ENCODE measurements at regions not wholly inside any gene's neighbourhood (a gene's known extent, or its start where the extent isn't known, plus 50 kb on each side); places are given as distances from the start of the nearest gene placed in this dataset.

GRCh38 chr6:170150590-170150945 lies 140.3 kb downstream of the DLL1 start:
- peaks cover 0 to 10% of the 10 kb centered on the region in 2 donors for H3K27me3 Mint-ChIP-seq
- DNase-seq: no peak
- H3K9me3 Mint-ChIP-seq: no peaks in the 10 kb centered on the region
- H3K27ac ChIP-seq (ENCODE audit: low read depth, low read length): no peak overlapping the region
- no peaks in the 10 kb centered on the region for H3K27me3 ChIP-seq (ENCODE audit: insufficient read depth, low read length, poor library complexity, severe bottlenecking)
- no peaks in the 10 kb centered on the region for H3K9me3 ChIP-seq (ENCODE audit: low read length)
- no peak overlapping the region for H3K4me3 ChIP-seq (ENCODE audit: low read length)
- H3K36me3 Mint-ChIP-seq: no peaks in the 10 kb centered on the region
- H3K4me3 Mint-ChIP-seq: no peak overlapping the region
- ChIA-PET CTCF (no interaction called here), POLR2A (no interaction called here)
- H3K27ac Mint-ChIP-seq: peak overlapping the region in 3 of 8 donors; percentile 29 to 79 (median 40)
- H3K4me1 Mint-ChIP-seq: peaks cover 39 to 57% (median 39%) of the 10 kb centered on the region in 3 donors
- H3K4me1 ChIP-seq (ENCODE audit: insufficient read depth, low read length): peaks cover 37% of the 10 kb centered on the region
- H3K36me3 ChIP-seq (ENCODE audit: insufficient read depth, low read length): no peaks in the 10 kb centered on the region

GRCh38 chr6:170149681-170150589 lies 140.9 kb downstream of the DLL1 start:
- POLR2A ChIA-PET: no interaction called here

GRCh38 chr6:170148709-170149470 lies 142.0 kb downstream of the DLL1 start:
- DNase-seq: no peak
- peak overlapping the region; percentile 79 to 94 (median 86) for H3K4me3 Mint-ChIP-seq
- peaks cover 0 to 7% (median 0%) of the 10 kb centered on the region in 3 donors for H3K36me3 Mint-ChIP-seq
- peaks cover 51% of the 10 kb centered on the region for H3K4me1 ChIP-seq (ENCODE audit: insufficient read depth, low read length)
- POLR2A ChIA-PET: interaction anchor here (2.5 kb wide), 1 partner anchor 60 kb away, joined by 40 read pairs; no protein-coding TSS in a partner anchor
- H3K27ac Mint-ChIP-seq: peak overlapping the region; percentile 29 to 97 (median 91)
- H3K27ac ChIP-seq (ENCODE audit: low read depth, low read length): peak overlapping the region; percentile 45
- no peaks in the 10 kb centered on the region for H3K36me3 ChIP-seq (ENCODE audit: insufficient read depth, low read length)
- CTCF ChIA-PET: interaction anchor here (1.1 to 1.6 kb wide), 6 partner anchors 58 to 359 kb away, joined by 4 to 7 read pairs (median 6); partner anchors contain the start of gene DLL1
- no peaks in the 10 kb centered on the region for H3K27me3 ChIP-seq (ENCODE audit: insufficient read depth, low read length, poor library complexity, severe bottlenecking)
- peaks cover 52 to 70% (median 53%) of the 10 kb centered on the region in 3 donors for H3K4me1 Mint-ChIP-seq
- peaks cover 0 to 6% (median 0%) of the 10 kb centered on the region in 5 donors for H3K9me3 Mint-ChIP-seq
- no peaks in the 10 kb centered on the region for H3K9me3 ChIP-seq (ENCODE audit: low read length)
- peaks cover 0 to 10% of the 10 kb centered on the region in 2 donors for H3K27me3 Mint-ChIP-seq
- peak overlapping the region; percentile 36 for H3K4me3 ChIP-seq (ENCODE audit: low read length)

More at GRCh38 chr6:170149681-170150589, 140.9 kb downstream of the DLL1 start:
- CTCF ChIA-PET: no interaction called here
- Mint-ChIP-seq H3K4me1 (peaks cover 45 to 63% (median 46%) of the 10 kb centered on the region in 3 donors), H3K27me3 (peaks cover 0 to 10% of the 10 kb centered on the region in 2 donors), H3K9me3 (peaks cover 0 to 2% (median 0%) of the 10 kb centered on the region in 5 donors), H3K4me3 (peak overlapping the region in 2 of 7 donors; percentile 24 to 88), H3K27ac (peak overlapping the region in 5 of 8 donors; percentile 9 to 84 (median 36)), H3K36me3 (peaks cover 0 to under 1% (median 0%) of the 10 kb centered on the region in 3 donors)
- no peaks in the 10 kb centered on the region for H3K9me3 ChIP-seq (ENCODE audit: low read length)
- peaks cover 44% of the 10 kb centered on the region for H3K4me1 ChIP-seq (ENCODE audit: insufficient read depth, low read length)
- DNase-seq: no peak
- no peak overlapping the region for H3K27ac ChIP-seq (ENCODE audit: low read depth, low read length)
- H3K36me3 ChIP-seq (ENCODE audit: insufficient read depth, low read length): no peaks in the 10 kb centered on the region
- no peaks in the 10 kb centered on the region for H3K27me3 ChIP-seq (ENCODE audit: insufficient read depth, low read length, poor library complexity, severe bottlenecking)
- H3K4me3 ChIP-seq (ENCODE audit: low read length): no peak overlapping the region

- H3K4me1 Mint-ChIP-seq: peaks cover 53 to 70% (median 53%) of the 10 kb centered on the region in 3 donors
- peak overlapping the region; percentile 88 to 98 (median 94) for H3K27ac Mint-ChIP-seq
- Histone ChIP-seq H3K27ac (ENCODE audit: low read depth, low read length) (peak overlapping the region; percentile 45), H3K4me3 (ENCODE audit: low read length) (peak overlapping the region; percentile 36), H3K4me1 (ENCODE audit: insufficient read depth, low read length) (peaks cover 51% of the 10 kb centered on the region), H3K9me3 (ENCODE audit: low read length) (no peaks in the 10 kb centered on the region), H3K27me3 (ENCODE audit: insufficient read depth, low read length, poor library complexity, severe bottlenecking) (no peaks in the 10 kb centered on the region), H3K36me3 (ENCODE audit: insufficient read depth, low read length) (no peaks in the 10 kb centered on the region)
- peaks cover 0 to 8% of the 10 kb centered on the region in 2 donors for H3K27me3 Mint-ChIP-seq
- H3K36me3 Mint-ChIP-seq: peaks cover 0 to 7% (median 0%) of the 10 kb centered on the region in 3 donors
- H3K9me3 Mint-ChIP-seq: peaks cover 0 to 8% (median 3%) of the 10 kb centered on the region in 5 donors
- ChIA-PET POLR2A (interaction anchor here (0.9 to 2.5 kb wide), 2 partner anchors 59 to 139 kb away, joined by 3 to 40 read pairs; no protein-coding TSS in a partner anchor), CTCF (interaction anchor here (1.0 to 1.6 kb wide), 9 partner anchors 13 to 358 kb away, joined by 3 to 7 read pairs (median 5); partner anchors contain the start of gene DLL1)
- H3K4me3 Mint-ChIP-seq: peak overlapping the region; percentile 79 to 94 (median 86)
- peak; percentile 56 to 82 (median 62) for DNase-seq
Measured at GRCh38 chr6:170147832-170148708, 142.8 kb downstream of the DLL1 start.

- no peaks in the 10 kb centered on the region for H3K27me3 ChIP-seq (ENCODE audit: insufficient read depth, low read length, poor library complexity, severe bottlenecking)
- Mint-ChIP-seq H3K4me1 (peaks cover 53 to 68% (median 53%) of the 10 kb centered on the region in 3 donors), H3K36me3 (peaks cover 0 to 7% (median 0%) of the 10 kb centered on the region in 3 donors), H3K9me3 (peaks cover 0 to 8% (median 3%) of the 10 kb centered on the region in 5 donors), H3K4me3 (peak overlapping the region; percentile 79 to 94 (median 86)), H3K27ac (peak overlapping the region; percentile 88 to 98 (median 94)), H3K27me3 (peaks cover 0 to 4% of the 10 kb centered on the region in 2 donors)
- no peaks in the 10 kb centered on the region for H3K9me3 ChIP-seq (ENCODE audit: low read length)
- H3K27ac ChIP-seq (ENCODE audit: low read depth, low read length): peak overlapping the region; percentile 45
- H3K4me3 ChIP-seq (ENCODE audit: low read length): peak overlapping the region; percentile 36
- ChIA-PET POLR2A (interaction anchor here (0.9 to 2.5 kb wide), 2 partner anchors 58 to 140 kb away, joined by 3 to 40 read pairs; no protein-coding TSS in a partner anchor), CTCF (interaction anchor here (1.0 to 1.6 kb wide), 9 partner anchors 13 to 357 kb away, joined by 3 to 7 read pairs (median 5); partner anchors contain the start of gene DLL1)
- peaks cover 49% of the 10 kb centered on the region for H3K4me1 ChIP-seq (ENCODE audit: insufficient read depth, low read length)
- DNase-seq: no peak
- H3K36me3 ChIP-seq (ENCODE audit: insufficient read depth, low read length): no peaks in the 10 kb centered on the region
Measured at GRCh38 chr6:170147056-170147787, 143.7 kb downstream of the DLL1 start.

- Mint-ChIP-seq H3K4me1 (peaks cover 53 to 62% (median 53%) of the 10 kb centered on the region in 3 donors), H3K4me3 (peak overlapping the region in 6 of 7 donors; percentile 79 to 89 (median 84)), H3K36me3 (peaks cover 0 to 7% (median 0%) of the 10 kb centered on the region in 3 donors), H3K9me3 (peaks cover 0 to 8% (median 3%) of the 10 kb centered on the region in 5 donors), H3K27me3 (no peaks in the 10 kb centered on the region), H3K27ac (peak overlapping the region; percentile 51 to 98 (median 92))
- H3K27me3 ChIP-seq (ENCODE audit: insufficient read depth, low read length, poor library complexity, severe bottlenecking): no peaks in the 10 kb centered on the region
- peak in 1 of 5 donors; percentile 36 for DNase-seq
- peaks cover 44% of the 10 kb centered on the region for H3K4me1 ChIP-seq (ENCODE audit: insufficient read depth, low read length)
- no peak overlapping the region for H3K27ac ChIP-seq (ENCODE audit: low read depth, low read length)
- H3K36me3 ChIP-seq (ENCODE audit: insufficient read depth, low read length): no peaks in the 10 kb centered on the region
- CTCF ChIA-PET: interaction anchor here (1.4 kb wide), 1 partner anchor 12 kb away, joined by 3 read pairs; no protein-coding TSS in a partner anchor
- POLR2A ChIA-PET: interaction anchor here (2.5 kb wide), 1 partner anchor 58 kb away, joined by 40 read pairs; no protein-coding TSS in a partner anchor
- H3K4me3 ChIP-seq (ENCODE audit: low read length): no peak overlapping the region
- no peaks in the 10 kb centered on the region for H3K9me3 ChIP-seq (ENCODE audit: low read length)
Measured at GRCh38 chr6:170146640-170147039, 144.2 kb downstream of the DLL1 start.

All from CD8-positive, alpha-beta memory T cell (primary cell).